SIG-M5 treated with dmso at 0.1 percent for 504 hours (cell line): ENCODE measurements at regions not wholly inside any gene's neighbourhood (a gene's known extent, or its start where the extent isn't known, plus 50 kb on each side); places are given as distances from the start of the nearest gene placed in this dataset.

Experiments used
- DNase-seq: peaks from one replicate; lab custom pipeline; 2025; ENCODE audit not compliant: unreplicated experiment; lab: John Stamatoyannopoulos, UW

DNA sequence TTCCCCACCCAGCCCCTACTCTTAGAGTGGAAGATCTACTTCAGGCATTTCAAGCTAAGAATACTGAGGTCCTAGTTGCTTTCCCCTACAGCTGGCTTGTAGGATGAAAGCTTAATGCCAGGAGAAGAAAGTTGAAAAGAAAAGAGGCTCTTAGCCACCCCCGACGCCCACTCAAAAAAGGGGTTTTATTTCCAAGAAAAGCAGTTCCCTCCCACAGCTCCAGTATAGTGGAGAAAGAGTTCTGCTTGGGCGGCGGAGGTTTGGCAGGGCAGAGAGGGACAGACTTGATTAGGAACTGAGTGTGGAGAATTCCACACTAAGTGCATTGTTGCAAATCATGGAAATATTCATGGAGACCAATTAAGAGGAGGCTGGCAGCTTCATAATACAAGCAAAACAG lies 470.9 kb downstream of the ETS1 start:
- no peak for DNase-seq

DNA sequence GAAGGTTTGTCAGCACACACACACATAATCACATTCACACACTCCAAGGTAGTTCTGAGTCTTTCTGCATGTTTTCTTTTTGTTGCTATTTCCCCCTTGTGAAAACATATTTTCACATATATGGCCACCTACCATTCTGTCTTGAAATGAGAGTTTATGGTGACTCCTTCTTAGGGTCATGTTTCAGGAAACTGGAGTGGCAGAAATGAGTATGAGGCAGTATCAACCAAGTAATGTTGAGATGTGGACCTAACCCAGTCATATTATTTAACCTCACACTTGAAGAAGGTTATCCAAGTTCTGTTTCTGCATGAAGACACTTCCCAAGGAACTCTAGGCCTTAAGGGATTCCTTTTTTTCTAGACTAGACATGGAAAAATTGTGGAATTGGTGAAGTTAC lies 481.4 kb downstream of the ETS1 start:
- no peak for DNase-seq

- DNase-seq = no peak
Observed at GRCh38 chr11:128105511-128105910, 481.8 kb downstream of the ETS1 start.

GRCh38 chr11:128103278-128103873 lies 484.0 kb downstream of the ETS1 start:
- no peak for DNase-seq

GRCh38 chr11:128098781-128099180 lies 488.6 kb downstream of the ETS1 start:
- DNase-seq = no peak

- no peak for DNase-seq
Observed at GRCh38 chr11:128095466-128095981, 491.8 kb downstream of the ETS1 start.

- no peak for DNase-seq
Observed at GRCh38 chr11:128093689-128094088, 493.7 kb downstream of the ETS1 start.

- no peak for DNase-seq
Observed at GRCh38 chr11:128089962-128090361, 497.4 kb downstream of the ETS1 start.

GRCh38 chr11:128086794-128087193 lies 500.6 kb downstream of the ETS1 start:
- no peak for DNase-seq

GRCh38 chr11:128085276-128085675 lies 502.1 kb downstream of the ETS1 start:
- no peak for DNase-seq

DNA sequence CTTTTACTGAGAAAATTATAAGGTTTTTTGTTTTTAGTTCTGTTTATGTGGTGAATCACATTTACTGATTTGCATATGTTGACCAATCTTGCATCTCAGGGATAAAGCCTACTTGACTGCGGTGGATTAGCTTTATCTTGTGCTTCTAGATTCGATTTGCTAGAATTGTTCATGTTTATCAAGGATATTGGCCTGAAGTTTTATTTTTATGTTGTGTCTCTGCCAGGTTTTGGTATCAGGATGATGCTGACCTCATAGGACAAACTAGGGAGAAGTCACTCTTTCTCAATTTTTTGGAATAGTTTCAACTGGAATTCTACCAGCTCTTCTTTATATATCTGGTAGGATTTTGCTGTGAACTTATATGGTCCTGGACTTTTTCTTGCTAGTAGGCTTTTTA lies 504.8 kb downstream of the ETS1 start:
- DNase-seq = no peak

DNA sequence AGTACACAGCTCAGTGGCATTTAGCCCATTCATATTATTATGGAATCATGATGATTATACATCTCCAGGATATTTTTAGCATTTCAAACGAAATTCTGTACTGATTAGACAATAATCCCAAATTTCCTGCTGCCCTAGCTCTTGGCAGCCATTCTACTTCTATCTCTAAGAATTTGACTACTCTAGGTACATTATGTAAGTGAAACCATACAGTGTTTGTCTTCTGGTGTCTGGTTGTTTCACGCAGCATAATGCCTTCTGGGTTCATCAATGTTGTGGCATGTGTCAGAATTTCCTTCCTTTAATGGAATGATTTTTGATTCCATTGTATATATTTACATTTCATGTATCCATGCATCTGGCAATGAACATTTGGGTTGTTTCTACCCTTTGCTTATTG lies 517.7 kb downstream of the ETS1 start:
- DNase-seq = no peak

GRCh38 chr11:128067780-128068179 lies 519.6 kb downstream of the ETS1 start:
- no peak for DNase-seq

GRCh38 chr11:128066399-128066798 lies 521.0 kb downstream of the ETS1 start:
- DNase-seq = no peak

DNA sequence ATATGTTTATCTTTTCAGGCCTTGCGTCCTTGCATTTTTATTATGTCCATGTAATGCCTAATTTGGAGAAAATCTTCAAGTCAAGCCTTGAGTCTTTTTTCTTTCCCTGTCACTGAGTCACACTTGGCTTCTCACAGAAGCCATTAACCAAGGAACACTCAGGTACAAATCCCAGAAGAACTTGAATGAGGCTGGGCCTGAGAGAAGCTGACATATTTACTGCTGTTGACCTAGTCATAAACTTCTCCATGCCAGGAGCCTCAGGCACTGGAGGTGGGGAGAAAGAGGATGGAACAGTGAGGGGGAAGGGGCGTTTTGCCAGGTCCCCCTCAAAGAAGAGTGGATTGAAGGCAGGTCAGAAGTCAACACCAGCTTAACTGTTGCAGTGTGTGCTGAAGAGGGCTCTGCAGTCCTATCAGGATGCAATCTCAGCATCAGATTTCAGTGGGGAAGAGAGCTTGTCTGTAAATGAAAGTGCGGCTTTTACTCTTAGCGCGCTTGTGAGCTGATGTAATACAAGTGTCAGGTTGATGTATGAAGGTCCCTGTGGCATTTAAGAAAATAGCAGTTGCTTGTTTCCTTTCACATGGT lies 526.0 kb downstream of the ETS1 start:
- no peak for DNase-seq

GRCh38 chr11:128058580-128059208 lies 528.7 kb downstream of the ETS1 start:
- DNase-seq = no peak

- DNase-seq = no peak
Observed at GRCh38 chr11:128057786-128058395, 529.5 kb downstream of the ETS1 start.

- no peak for DNase-seq
Observed at GRCh38 chr11:128055576-128056217, 531.7 kb downstream of the ETS1 start.

GRCh38 chr11:128053981-128054931 lies 533.1 kb downstream of the ETS1 start:
- no peak for DNase-seq

GRCh38 chr11:128052912-128053641 lies 534.3 kb downstream of the ETS1 start:
- no peak for DNase-seq
